ENCODE measurements at regions not wholly inside any gene's neighbourhood (a gene's known extent, or its start where the extent isn't known, plus 50 kb on each side); places are given as distances from the start of the nearest gene placed in this dataset.

DNA sequence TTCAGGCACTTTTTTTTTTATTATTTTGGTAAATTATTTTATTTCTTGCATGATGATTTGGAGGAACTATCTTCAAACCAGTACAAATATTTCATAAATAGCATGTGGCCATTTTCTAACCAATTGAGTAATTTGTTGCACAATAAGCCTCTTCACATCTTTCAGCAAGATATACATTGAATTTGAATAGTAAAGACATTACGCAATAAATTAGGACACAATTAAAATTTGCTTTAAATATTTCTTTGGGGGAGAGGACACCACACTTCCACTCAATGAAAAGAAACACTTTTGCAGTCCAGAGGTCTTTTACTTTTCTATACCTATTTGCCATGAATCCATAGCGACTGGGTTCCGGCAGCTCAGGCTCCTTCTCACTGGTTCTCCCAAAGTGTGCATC lies 762.6 kb upstream of the GOLIM4 start:
- CTCF ChIA-PET = no interaction called here
- no peaks in the 10 kb centered on the region for H3K4me1 Mint-ChIP-seq

DNA sequence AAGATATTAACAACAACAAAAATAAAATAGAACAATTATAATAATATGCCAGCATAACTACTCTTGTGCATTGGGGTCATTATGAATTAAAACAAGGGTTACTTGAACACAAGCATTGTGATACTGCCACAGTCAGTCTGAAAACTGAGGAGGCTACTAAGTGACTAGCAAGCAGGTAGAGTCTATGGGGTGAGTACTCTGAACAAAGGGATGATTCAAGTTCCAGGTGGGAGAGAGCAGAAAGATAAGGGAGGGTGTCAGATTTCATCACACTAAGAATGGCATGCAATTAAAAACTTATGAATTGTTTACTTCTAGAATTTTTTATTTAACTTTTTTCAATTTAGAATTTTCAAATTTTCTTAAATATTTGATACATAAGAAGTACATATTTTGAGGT lies 754.4 kb upstream of the GOLIM4 start:
- no peak for ATAC-seq
- Mint-ChIP-seq H3K9me3 (peaks cover 34% of the 10 kb centered on the region), H3K36me3 (peaks cover 8% of the 10 kb centered on the region), H3K4me1 (peaks cover 17% of the 10 kb centered on the region), H3K27me3 (ENCODE audit: low read depth) (peaks cover 10% of the 10 kb centered on the region), H3K4me3 (no peak overlapping the region), H3K27ac (no peak overlapping the region)
- ChIA-PET POLR2A (no interaction called here), CTCF (no interaction called here)
- DNase-seq (ENCODE audit: low spot score) = no peak
- TF ChIP-seq TEAD4 (CRISPR knock-in tag; IDR thresholded peaks at IDR 0.05) = no peak
- TF ChIP-seq, protein P1, sequence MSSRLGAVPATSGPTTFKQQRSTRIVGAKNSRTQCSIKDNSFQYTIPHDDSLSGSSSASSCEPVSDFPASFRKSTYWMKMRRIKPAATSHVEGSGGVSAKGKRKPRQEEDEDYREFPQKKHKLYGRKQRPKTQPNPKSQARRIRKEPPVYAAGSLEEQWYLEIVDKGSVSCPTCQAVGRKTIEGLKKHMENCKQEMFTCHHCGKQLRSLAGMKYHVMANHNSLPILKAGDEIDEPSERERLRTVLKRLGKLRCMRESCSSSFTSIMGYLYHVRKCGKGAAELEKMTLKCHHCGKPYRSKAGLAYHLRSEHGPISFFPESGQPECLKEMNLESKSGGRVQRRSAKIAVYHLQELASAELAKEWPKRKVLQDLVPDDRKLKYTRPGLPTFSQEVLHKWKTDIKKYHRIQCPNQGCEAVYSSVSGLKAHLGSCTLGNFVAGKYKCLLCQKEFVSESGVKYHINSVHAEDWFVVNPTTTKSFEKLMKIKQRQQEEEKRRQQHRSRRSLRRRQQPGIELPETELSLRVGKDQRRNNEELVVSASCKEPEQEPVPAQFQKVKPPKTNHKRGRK (CRISPR knock-in tag; IDR thresholded peaks at IDR 0.05; ENCODE audit: borderline replicate concordance) = no peak
- no peak for TF ChIP-seq ATF1 (CRISPR knock-in tag; IDR thresholded peaks at IDR 0.05)
- no peak for TF ChIP-seq ZNF423 (CRISPR knock-in tag; IDR thresholded peaks at IDR 0.05)
- TF ChIP-seq, protein P2, sequence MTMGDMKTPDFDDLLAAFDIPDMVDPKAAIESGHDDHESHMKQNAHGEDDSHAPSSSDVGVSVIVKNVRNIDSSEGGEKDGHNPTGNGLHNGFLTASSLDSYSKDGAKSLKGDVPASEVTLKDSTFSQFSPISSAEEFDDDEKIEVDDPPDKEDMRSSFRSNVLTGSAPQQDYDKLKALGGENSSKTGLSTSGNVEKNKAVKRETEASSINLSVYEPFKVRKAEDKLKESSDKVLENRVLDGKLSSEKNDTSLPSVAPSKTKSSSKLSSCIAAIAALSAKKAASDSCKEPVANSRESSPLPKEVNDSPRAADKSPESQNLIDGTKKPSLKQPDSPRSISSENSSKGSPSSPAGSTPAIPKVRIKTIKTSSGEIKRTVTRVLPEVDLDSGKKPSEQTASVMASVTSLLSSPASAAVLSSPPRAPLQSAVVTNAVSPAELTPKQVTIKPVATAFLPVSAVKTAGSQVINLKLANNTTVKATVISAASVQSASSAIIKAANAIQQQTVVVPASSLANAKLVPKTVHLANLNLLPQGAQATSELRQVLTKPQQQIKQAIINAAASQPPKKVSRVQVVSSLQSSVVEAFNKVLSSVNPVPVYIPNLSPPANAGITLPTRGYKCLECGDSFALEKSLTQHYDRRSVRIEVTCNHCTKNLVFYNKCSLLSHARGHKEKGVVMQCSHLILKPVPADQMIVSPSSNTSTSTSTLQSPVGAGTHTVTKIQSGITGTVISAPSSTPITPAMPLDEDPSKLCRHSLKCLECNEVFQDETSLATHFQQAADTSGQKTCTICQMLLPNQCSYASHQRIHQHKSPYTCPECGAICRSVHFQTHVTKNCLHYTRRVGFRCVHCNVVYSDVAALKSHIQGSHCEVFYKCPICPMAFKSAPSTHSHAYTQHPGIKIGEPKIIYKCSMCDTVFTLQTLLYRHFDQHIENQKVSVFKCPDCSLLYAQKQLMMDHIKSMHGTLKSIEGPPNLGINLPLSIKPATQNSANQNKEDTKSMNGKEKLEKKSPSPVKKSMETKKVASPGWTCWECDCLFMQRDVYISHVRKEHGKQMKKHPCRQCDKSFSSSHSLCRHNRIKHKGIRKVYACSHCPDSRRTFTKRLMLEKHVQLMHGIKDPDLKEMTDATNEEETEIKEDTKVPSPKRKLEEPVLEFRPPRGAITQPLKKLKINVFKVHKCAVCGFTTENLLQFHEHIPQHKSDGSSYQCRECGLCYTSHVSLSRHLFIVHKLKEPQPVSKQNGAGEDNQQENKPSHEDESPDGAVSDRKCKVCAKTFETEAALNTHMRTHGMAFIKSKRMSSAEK (CRISPR knock-in tag; IDR thresholded peaks at IDR 0.05; ENCODE audit: borderline replicate concordance) = no peak
- TF ChIP-seq, protein P3, sequence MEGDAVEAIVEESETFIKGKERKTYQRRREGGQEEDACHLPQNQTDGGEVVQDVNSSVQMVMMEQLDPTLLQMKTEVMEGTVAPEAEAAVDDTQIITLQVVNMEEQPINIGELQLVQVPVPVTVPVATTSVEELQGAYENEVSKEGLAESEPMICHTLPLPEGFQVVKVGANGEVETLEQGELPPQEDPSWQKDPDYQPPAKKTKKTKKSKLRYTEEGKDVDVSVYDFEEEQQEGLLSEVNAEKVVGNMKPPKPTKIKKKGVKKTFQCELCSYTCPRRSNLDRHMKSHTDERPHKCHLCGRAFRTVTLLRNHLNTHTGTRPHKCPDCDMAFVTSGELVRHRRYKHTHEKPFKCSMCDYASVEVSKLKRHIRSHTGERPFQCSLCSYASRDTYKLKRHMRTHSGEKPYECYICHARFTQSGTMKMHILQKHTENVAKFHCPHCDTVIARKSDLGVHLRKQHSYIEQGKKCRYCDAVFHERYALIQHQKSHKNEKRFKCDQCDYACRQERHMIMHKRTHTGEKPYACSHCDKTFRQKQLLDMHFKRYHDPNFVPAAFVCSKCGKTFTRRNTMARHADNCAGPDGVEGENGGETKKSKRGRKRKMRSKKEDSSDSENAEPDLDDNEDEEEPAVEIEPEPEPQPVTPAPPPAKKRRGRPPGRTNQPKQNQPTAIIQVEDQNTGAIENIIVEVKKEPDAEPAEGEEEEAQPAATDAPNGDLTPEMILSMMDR (IDR thresholded peaks at IDR 0.05) = no peak
- TF ChIP-seq, protein P4, sequence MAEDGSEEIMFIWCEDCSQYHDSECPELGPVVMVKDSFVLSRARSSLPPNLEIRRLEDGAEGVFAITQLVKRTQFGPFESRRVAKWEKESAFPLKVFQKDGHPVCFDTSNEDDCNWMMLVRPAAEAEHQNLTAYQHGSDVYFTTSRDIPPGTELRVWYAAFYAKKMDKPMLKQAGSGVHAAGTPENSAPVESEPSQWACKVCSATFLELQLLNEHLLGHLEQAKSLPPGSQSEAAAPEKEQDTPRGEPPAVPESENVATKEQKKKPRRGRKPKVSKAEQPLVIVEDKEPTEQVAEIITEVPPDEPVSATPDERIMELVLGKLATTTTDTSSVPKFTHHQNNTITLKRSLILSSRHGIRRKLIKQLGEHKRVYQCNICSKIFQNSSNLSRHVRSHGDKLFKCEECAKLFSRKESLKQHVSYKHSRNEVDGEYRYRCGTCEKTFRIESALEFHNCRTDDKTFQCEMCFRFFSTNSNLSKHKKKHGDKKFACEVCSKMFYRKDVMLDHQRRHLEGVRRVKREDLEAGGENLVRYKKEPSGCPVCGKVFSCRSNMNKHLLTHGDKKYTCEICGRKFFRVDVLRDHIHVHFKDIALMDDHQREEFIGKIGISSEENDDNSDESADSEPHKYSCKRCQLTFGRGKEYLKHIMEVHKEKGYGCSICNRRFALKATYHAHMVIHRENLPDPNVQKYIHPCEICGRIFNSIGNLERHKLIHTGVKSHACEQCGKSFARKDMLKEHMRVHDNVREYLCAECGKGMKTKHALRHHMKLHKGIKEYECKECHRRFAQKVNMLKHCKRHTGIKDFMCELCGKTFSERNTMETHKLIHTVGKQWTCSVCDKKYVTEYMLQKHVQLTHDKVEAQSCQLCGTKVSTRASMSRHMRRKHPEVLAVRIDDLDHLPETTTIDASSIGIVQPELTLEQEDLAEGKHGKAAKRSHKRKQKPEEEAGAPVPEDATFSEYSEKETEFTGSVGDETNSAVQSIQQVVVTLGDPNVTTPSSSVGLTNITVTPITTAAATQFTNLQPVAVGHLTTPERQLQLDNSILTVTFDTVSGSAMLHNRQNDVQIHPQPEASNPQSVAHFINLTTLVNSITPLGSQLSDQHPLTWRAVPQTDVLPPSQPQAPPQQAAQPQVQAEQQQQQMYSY (CRISPR knock-in tag; IDR thresholded peaks at IDR 0.05) = no peak
- no peak for TF ChIP-seq ZNF138 (CRISPR knock-in tag; conservative IDR thresholded peaks at IDR 0.05)
- TF ChIP-seq, protein P5, sequence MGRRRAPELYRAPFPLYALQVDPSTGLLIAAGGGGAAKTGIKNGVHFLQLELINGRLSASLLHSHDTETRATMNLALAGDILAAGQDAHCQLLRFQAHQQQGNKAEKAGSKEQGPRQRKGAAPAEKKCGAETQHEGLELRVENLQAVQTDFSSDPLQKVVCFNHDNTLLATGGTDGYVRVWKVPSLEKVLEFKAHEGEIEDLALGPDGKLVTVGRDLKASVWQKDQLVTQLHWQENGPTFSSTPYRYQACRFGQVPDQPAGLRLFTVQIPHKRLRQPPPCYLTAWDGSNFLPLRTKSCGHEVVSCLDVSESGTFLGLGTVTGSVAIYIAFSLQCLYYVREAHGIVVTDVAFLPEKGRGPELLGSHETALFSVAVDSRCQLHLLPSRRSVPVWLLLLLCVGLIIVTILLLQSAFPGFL (CRISPR knock-in tag; IDR thresholded peaks at IDR 0.05; ENCODE audit: borderline replicate concordance) = no peak

More for the DNA sequence above, 762.6 kb upstream of the GOLIM4 start:
- peaks cover 17% of the 10 kb centered on the region for H3K9me3 Mint-ChIP-seq
- DNase-seq (ENCODE audit: low spot score) = no peak
- peaks cover 5% of the 10 kb centered on the region; the same call in 1 of the 2 replicates for H3K36me3 Mint-ChIP-seq
- H3K4me3 Mint-ChIP-seq = no peak overlapping the region
- TF ChIP-seq, protein P6, sequence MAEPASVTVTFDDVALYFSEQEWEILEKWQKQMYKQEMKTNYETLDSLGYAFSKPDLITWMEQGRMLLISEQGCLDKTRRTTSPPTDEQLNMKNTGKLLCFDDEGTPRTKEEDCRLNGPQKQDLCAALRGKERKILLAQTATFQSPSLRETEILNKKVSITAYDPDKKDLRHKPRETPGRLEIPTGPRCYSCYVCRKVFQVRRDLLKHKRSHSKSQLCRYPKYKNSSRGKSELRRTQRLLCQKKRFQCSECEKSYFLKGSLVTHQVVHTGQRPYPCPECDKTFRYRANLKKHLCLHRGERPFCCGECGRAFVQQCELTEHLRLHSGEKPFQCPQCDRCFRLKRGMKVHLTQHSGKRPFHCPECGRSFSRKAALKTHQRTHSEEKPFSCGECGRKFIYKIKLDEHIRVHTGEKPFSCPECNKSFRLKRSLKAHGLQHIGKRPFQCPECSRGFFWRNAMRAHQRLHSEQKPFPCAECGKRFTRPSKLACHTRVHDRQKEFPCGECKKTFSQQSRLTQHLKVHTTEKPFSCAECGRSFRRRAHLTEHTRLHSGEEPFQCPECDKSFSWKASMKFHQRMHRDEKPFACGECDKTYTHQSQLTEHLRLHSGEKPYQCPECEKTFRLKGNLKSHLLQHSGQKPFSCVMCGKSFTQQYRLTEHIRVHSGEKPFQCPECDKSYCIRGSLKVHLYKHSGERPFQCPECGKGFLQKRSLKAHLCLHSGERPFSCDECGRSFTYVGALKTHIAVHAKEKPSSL (CRISPR knock-in tag; conservative IDR thresholded peaks at IDR 0.05) = no peak
- TF ChIP-seq PRRX2 (CRISPR knock-in tag; IDR thresholded peaks at IDR 0.05) = no peak
- TF ChIP-seq, protein P7, sequence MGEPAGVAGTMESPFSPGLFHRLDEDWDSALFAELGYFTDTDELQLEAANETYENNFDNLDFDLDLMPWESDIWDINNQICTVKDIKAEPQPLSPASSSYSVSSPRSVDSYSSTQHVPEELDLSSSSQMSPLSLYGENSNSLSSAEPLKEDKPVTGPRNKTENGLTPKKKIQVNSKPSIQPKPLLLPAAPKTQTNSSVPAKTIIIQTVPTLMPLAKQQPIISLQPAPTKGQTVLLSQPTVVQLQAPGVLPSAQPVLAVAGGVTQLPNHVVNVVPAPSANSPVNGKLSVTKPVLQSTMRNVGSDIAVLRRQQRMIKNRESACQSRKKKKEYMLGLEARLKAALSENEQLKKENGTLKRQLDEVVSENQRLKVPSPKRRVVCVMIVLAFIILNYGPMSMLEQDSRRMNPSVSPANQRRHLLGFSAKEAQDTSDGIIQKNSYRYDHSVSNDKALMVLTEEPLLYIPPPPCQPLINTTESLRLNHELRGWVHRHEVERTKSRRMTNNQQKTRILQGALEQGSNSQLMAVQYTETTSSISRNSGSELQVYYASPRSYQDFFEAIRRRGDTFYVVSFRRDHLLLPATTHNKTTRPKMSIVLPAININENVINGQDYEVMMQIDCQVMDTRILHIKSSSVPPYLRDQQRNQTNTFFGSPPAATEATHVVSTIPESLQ (CRISPR knock-in tag; IDR thresholded peaks at IDR 0.05) = no peak
- TF ChIP-seq, protein P8, sequence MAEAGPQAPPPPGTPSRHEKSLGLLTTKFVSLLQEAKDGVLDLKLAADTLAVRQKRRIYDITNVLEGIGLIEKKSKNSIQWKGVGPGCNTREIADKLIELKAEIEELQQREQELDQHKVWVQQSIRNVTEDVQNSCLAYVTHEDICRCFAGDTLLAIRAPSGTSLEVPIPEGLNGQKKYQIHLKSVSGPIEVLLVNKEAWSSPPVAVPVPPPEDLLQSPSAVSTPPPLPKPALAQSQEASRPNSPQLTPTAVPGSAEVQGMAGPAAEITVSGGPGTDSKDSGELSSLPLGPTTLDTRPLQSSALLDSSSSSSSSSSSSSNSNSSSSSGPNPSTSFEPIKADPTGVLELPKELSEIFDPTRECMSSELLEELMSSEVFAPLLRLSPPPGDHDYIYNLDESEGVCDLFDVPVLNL (CRISPR knock-in tag; IDR thresholded peaks at IDR 0.05; ENCODE audit: borderline replicate concordance, low read depth) = no peak
- no peaks in the 10 kb centered on the region for H3K27me3 Mint-ChIP-seq (ENCODE audit: low read depth)
- POLR2A ChIA-PET = no interaction called here
- ATAC-seq = no peak
- H3K27ac Mint-ChIP-seq = no peak overlapping the region
